Urothelium cell line (cell line): ENCODE measurements at regions not wholly inside any gene's neighbourhood (a gene's known extent, or its start where the extent isn't known, plus 50 kb on each side); places are given as distances from the start of the nearest gene placed in this dataset.
"Not testable (repeated sequence)": the region's sequence is repeated elsewhere in the genome, so short reads cannot be mapped to it uniquely, and the experiment has no call there.

Experiments used
- DNase-seq: peaks from one replicate; pipeline ENCODE4 v3.0.0; 2011; ENCODE audit warnings: low spot score, mixed read lengths
- FAIRE-seq: peaks from 2 replicates; lab custom pipeline; 2011; peaks lifted over from hg19 to GRCh38; lab: Jason Lieb, UNC

GRCh38 chr2:131733530-131733929, 205.8 kb downstream of the CCDC74A start:
- not testable (repeated sequence) for FAIRE-seq, DNase-seq

DNA sequence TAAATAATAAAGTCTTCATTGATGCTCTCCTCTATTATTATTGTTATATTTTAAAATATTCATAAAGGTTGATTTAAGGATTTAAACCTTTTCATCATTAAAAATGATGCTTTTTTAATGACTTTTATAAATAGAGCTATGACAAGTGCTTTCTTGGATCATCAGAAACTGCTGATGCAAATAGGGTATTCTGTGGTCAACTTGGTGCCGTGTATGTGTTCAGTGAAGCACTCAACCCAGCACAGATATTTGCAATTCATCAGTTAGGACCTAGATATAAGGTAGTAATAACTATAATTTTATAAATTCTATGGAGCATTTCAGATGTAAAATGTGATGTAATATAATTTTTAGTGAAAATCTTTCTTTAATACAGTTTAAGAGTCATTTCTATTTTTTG, 208.7 kb downstream of the CCDC74A start:
- FAIRE-seq, DNase-seq: not testable (repeated sequence)

- not testable (repeated sequence) for DNase-seq, FAIRE-seq
Measured at GRCh38 chr2:131738533-131738932, 210.8 kb downstream of the CCDC74A start.

DNA sequence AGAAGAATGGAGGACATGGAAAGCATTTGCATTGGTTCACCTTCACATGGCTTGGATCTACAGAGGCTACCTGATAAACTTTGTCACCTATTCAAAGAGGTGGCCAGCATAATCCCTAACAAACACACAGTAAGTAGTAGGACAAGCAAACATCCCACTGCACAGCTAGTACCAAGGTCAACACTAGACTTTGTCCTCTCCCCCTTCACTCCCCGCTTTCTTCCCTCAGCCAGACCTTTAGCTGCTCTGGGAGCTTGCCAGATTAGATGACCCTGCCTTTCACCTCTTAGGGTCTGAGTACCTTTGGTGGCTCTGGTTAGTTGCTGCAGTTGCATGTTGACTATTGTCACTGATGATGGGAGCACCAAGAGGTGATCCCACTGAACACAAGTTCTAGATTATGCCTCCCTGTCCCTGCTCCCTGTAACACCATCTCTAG, 211.3 kb downstream of the CCDC74A start:
- not testable (repeated sequence) for DNase-seq, FAIRE-seq

DNA sequence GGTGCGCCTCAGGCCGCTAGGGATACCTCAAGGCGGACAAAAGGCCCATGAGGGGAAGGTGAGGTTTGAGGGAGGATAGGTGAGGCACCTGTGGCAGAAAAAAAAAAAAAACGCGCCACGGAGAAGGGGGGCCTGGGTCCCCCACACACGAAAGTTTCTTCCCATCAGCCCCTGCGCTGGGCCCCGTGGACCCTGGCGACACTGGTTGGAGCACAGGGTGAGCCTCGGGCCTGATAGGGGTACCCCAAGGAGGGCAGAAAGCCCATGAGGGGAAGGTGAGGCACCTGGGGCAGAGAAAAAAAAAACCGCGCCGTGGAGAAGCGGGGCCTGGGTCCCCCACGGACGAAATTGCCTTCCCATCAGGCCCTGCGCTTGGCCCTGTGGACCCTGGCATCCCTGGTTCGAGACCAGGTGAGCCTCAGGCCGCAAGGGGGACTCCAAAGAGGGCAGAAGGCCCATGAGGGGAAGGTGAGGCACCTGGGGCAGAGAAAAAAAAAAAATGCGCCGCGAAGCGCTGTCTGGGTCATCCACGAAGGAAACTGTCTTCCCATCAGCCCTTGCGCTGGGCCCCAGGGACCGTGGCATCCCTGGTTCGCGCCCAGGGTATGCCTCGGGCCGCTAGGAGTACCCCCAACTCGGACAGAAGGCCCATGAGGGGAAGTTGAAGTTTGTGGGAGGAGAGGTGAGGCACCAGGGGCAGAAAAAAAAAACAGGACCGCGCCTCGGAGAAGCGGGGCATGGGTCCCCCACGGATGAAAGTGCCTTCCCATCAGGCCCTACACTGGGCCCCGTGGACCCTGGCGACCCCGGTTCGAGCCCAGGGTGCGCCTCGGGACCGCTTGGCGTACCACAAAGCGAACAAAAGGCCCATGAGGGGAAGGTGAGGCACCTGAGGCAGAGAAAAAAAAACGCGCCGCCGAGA, 226.2 kb downstream of the CCDC74A start:
- FAIRE-seq (no peak), DNase-seq (no peak)

DNA sequence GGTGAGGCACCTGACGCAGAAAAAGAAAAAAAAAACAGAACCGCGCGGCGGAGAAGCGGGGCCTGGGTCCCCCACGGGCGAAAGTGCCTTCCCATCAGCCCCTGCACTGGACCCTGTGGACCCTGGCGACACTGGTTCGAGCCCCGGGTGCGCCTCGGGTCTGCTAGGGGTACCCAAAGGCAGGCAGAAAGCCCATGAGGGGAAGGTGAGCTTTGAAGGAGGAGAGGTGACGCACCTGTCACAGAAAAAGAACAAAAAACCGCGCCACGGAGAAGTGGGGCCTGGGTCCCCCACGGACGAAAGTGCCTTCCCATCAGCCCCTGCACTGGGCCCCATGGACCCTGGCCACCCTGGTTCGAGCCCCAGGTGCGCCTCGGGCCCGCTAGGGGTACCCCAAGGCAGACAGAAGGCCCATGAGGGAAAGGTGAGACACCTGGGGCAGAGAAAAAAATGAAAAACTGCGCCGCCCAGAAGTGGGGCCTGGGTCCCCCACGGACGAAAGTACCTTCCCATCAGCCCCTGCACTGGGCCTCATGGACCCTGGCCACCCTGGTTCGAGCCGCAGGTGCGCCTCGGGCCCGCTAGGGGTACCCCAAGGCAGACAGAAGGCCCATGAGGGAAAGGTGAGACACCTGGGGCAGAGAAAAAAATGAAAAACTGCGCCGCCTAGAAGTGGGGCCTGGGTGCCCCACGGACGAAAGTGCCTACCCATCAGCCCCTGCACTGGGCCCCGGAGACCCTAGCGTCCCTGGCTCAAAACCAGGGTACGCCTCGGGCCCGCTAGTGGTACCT, 227.4 kb downstream of the CCDC74A start:
- no peak for DNase-seq
- FAIRE-seq, result no peak

DNA sequence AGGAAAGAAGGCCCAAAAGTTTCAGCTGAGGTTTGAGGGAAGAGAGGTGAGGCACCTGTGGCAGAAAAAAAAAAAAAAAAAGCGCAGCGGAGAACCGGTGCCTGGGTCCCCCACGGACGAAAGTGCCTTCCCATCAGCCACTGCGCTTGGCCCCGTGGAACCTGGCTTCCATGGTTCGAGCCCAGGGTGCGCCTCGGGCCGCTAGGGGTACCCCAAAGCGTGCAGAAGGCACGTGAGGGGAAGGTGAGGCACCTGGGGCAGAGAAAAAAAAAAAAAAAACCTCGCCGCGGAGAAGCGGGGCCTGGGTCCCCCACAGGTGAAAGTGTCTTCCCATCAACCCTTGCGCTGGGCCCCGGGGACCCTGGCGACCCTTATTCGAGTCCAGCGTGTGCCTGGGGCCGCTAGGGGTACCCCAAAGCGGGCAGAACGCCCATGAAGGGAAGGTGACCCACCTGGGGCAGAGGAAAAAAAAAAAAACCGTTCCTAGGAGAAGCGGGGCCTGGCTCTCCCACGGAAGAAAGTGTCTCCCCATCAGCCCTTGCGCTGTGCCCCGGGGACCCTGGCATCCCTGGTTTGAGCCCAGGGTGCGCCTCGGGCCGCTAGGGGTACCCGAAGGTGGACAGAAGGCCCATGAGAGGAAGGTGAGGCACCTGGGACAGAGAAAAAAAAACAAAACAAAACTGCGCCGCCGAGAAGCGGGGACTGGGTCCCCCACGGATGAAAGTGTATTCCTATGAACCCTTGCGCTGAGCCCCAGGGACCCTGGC, 228.6 kb downstream of the CCDC74A start:
- FAIRE-seq, result no peak
- no peak for DNase-seq

DNA sequence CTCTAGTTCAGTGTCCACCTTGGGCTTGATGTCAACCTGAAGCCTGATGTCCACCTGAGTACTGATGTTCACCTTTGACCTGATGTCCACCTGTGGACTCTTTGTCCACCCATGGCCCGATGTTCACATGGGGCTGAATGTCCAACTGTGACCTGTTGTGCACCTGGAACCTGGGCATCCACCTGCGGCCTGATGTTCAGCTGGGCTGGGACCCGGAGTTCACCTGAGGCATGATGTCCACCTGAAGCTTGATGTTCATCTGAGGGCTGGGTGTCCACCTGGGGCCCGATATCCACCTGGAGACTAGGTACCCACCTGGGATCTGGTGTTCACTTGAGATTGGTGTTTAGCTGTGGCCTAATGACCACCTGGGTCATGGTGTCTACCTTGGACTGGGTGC, 231.3 kb downstream of the CCDC74A start:
- not testable (repeated sequence) for DNase-seq, FAIRE-seq

DNA sequence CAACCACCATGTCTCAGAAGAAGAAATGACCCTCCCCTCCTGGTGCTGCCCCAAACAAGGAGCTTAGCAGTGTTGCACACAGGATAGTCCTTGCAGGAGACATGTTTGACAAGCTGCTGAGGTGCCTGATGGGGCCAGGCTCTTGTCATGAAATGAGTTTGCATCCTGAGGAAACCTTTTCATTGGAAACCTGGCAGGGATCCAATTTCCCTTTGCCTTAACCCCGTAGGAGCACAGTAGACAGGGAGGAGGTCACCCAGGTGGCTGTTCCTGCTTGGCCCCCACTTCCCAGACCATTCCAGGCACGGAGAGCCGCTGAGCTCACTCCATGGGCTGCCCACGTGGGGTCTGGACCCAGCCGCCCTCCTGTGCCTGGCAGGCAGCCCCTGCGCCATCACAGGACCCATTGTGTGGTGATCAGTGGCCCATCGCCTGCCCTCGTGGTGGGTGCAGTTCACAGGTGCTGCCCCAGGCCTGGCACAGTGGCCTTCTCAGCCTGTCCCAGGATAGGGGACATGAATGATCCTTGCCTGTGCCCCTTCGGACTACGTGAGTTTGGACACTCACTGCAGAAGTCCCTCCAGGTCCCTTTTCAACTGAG, 247.4 kb downstream of the CCDC74A start:
- not testable (repeated sequence) for DNase-seq, FAIRE-seq

GRCh38 chr2:131775903-131776506, 248.3 kb downstream of the CCDC74A start:
- not testable (repeated sequence) for FAIRE-seq, DNase-seq

DNA sequence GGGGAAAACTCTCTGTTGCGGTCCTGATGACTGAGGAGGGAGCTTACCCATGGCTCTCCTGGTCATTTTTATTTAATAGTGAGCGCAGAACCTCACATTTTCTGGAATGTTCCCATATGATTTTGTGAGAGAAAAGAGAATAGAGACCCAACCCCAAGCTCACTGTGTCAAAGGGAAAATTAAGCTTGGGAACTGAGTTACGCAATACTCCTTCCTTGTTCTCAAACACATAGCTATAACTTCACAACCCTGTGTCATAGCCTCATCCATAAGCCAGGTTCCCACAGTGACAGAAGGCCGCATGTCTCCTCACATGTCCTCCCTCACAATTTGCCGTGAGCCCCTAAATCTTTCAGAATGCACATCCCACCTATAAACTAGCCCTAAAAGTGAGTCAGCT, 252.8 kb downstream of the CCDC74A start:
- not testable (repeated sequence) for DNase-seq, FAIRE-seq

DNA sequence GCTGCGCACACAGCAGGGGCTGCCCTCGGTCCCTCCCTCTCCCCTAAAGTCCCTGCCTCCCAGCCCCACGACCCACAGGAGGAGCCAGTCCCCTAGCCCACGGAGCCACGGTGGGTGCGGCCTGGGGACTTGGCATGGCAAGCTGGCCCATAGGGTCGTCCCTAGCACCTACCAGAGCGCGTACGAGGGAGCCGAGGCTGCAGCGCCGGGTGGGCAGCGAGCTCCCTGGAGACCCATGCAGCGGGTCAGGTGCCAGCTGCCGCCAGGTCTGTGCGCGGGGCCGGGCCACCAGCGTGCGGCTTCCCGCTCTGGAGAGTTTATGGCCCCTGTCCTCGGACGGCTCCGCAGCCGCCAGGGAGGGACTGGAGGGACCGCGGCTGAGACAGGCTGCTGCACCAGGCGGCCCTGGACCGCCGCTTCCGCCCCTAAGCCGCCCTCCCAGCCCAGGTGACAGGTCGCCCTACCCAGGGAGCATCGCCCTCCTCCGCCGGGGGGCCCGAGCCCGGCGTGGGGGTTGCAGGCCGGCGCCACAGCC, 273.6 kb downstream of the CCDC74A start:
- DNase-seq, result no peak
- no peak for FAIRE-seq

DNA sequence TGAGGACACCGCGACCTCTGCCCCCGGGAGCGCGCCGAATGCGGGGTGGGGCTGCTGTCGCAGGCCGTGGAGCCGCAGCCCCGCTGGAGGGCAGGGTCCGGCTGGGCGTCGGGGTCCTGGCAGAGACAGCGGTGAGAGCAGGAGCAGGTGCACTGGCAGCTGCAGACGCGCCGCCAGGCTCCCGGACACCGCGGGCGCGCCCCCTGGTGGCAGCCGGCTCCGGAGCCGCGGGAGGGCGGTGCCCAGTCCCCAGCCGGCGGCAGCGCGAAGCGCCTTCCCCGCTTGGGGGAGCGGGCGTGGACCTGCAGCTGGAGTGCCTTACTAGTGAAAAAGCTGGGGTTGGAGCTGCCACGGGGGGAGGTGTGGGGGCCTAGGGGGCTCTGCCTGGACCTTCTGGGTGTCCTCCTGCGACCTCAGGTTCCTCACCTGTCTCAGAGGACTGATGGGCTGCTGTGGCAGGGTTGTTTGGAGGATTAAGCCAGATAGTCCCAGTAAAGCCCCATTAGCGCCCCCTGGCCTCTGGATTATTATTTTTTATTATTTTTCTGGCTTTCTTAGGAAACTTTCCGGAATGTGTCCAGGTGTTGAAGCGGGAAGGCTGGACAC, 274.2 kb downstream of the CCDC74A start:
- DNase-seq, result peak; percentile 79
- FAIRE-seq, result not testable (repeated sequence)

DNA sequence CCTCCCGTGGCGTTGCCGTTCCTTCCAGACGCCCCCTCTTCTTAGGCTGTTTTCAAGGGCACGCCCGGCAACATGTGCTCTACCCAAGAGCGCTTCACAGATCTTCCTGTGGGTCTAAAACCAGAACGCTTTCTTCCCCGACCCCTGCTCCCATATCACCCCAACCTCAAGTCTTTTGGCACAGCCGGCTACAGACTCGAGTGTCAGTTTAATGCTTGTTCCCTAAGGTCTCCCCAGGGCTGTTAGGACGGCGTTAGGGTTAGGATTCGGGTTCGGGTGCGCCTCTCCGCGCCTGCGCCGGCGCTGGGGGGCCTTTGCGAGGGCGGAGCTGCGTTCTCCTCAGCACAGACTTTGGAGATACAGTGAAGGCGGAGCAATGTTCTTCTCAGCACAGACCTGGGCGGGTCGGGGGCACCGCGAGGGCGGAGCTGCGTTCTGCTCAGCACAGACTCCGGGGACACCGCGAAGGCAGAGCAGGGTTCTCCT, 274.7 kb downstream of the CCDC74A start:
- not testable (repeated sequence) for FAIRE-seq
- DNase-seq, result peak; percentile 49

DNA sequence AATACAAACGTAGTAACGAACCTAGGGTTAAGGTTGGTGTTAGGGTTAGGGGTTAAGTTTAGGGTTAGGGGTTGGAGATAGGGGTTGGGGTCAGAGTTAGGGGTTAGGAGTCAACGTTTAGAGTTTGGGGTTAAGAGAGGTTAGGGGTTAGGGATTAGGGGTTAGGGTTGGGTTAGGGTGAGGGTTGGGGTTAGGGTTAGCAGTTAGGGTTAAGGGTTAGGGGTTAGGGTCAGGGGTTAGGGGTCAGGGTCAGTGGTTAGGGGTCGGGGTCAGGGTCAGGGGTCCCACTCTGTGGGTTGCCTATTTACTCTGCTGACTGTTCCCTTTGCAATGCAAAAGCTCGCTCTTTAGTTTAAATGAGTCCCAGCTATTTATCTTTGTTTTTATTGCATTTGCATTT, 275.5 kb downstream of the CCDC74A start:
- not testable (repeated sequence) for FAIRE-seq, DNase-seq

DNA sequence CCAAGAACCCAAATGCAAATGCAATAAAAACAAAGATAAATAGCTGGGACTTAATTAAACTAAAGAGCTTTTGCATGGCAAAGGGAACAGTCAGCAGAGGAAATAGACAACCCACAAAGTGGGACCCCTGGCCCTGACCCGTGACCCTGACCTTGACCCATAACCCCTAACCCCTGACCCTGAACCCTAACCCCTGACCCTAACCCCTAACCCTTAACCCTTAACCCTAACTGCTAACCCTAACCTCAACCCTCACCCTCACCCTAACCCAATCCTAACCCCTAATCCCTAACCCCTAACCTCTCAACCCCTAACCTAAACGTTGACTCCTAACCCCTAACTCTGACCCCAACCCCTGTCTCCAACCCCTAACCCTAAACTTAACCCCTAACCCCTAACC, 284.9 kb downstream of the CCDC74A start:
- not testable (repeated sequence) for FAIRE-seq, DNase-seq

DNA sequence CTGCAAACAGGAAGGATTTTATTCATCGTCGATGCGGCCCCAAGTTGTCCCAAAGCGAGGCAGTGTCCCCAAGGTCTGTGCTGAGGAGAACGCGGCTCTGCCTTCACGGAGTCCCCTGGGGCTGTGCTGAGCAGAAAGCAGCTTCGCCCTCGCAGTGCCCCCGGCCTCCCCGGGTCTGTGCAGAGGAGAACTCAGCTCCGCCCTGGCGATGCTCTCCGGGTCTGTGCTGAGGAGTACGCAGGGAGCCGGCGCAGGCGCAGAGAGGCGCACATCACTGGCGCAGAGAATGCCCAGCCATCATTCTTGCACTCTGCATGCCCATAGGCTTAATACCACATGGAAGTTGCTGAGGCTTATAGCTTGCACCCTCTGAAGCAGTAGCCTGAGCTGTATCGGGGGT, 285.7 kb downstream of the CCDC74A start:
- DNase-seq, result not testable (repeated sequence)

DNA sequence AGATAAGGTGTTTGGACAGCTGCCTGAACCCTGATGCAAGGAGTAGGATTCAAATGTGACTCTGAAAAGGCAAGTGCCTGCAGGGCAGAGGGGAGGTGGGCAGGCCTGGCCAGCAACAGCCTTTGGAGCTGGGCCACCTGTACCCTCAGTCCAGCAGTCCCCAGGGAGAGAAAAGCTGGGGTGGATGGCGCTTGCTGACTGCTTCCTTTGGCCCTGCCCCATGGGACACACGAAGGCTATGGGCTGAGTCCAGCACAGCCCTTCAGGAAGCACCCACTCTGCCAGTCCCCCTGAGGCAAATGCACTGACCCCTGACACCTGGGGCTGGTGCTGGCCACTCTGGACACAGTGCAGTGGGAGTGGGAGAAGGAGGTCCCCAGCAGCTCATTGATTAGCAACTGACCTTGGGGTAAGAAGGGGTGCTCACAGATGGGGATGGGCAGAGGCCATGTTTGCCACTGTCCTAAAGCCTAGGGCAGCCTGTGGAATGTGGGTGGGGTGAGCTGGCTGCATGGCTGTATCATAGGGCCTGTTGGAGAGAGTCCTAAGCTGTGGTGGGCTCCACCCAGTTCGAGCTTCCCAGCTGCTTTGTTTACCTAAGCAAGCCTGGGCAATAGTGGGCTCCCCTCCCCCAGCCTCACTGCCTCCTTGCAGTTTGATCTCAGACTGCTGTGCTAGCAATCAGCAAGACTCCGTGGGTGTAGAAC, 290.7 kb downstream of the CCDC74A start:
- FAIRE-seq, result peak; percentile 23
- not testable (repeated sequence) for DNase-seq

More for the DNA sequence above, 285.7 kb downstream of the CCDC74A start:
- not testable (repeated sequence) for FAIRE-seq
